WTC11 (cell line): ENCODE measurements at regions not wholly inside any gene's neighbourhood (a gene's known extent, or its start where the extent isn't known, plus 50 kb on each side); places are given as distances from the start of the nearest gene placed in this dataset.
"Not testable (repeated sequence)": the region's sequence is repeated elsewhere in the genome, so short reads cannot be mapped to it uniquely, and the experiment has no call there.

Experiments
- ATAC-seq: fragments of 200-7000 bp; cut with Tn5 transposase; 2 replicates; pipeline ENCODE4 v1.10.0; 2021; ENCODE audit warnings: mild to moderate bottlenecking, moderate library complexity
- CTCF ChIA-PET: fragments of 300-600 bp; sonication (Branson Sonifier 250); formaldehyde crosslinking; loops from one replicate; lab custom pipeline; 2021; ENCODE audit warnings: antibody characterized with exemption; lab: Charles Lee
- POLR2A ChIA-PET: fragments of 350-600 bp; sonication (Branson Sonifier 250); formaldehyde crosslinking; loops from one replicate; lab custom pipeline; 2021; ENCODE audit warnings: antibody characterized with exemption; lab: Charles Lee
- DNase-seq: peaks from one replicate; pipeline ENCODE4 v3.0.0; 2021; ENCODE audit warnings: low spot score
- H3K27ac Mint-ChIP-seq: 2 replicates; pipeline ENCODE4 v1.8.0; 2021; ENCODE audit warnings: mixed read lengths
- H3K27me3 Mint-ChIP-seq: 2 replicates; pipeline ENCODE4 v1.8.0; 2021; ENCODE audit warnings: low read depth, mild to moderate bottlenecking, moderate library complexity, mixed read lengths
- H3K36me3 Mint-ChIP-seq: 2 replicates; pipeline ENCODE4 v1.8.0; 2021; ENCODE audit warnings: mixed read lengths
- H3K4me1 Mint-ChIP-seq: 2 replicates; pipeline ENCODE4 v1.8.0; 2022; ENCODE audit warnings: mixed read lengths
- H3K4me3 Mint-ChIP-seq: 2 replicates; pipeline ENCODE4 v1.8.0; 2021; ENCODE audit warnings: mild to moderate bottlenecking, moderate library complexity, mixed read lengths
- H3K9me3 Mint-ChIP-seq: 2 replicates; pipeline ENCODE4 v1.8.0; 2021; ENCODE audit warnings: mixed read lengths
- ERG ChIP-seq: fragments of 250-450 bp; sonication (Bioruptor Pico); IDR thresholded peaks from 2 replicates; pipeline ENCODE4 v1.8.0; 2021; ENCODE audit warnings: mild to moderate bottlenecking
- FOXJ3 ChIP-seq: sonication (generic); formaldehyde crosslinking; IDR thresholded peaks from 2 replicates; pipeline ENCODE4 v1.9.0; 2021; ENCODE audit warnings: missing genetic modification reagents, mild to moderate bottlenecking, borderline replicate concordance
- FOXP1 ChIP-seq: sonication (generic); formaldehyde crosslinking; IDR thresholded peaks from 2 replicates; pipeline ENCODE4 v1.8.0; 2022; ENCODE audit warnings: missing genetic modification reagents, mild to moderate bottlenecking, moderate library complexity, borderline replicate concordance
- FOXP4 ChIP-seq: sonication (generic); formaldehyde crosslinking; IDR thresholded peaks from 2 replicates; pipeline ENCODE4 v1.8.0; 2022; ENCODE audit warnings: mild to moderate bottlenecking, missing genetic modification reagents
- GTF2I ChIP-seq: fragments of 250-450 bp; sonication (Bioruptor Pico); conservative IDR thresholded peaks from 2 replicates; pipeline ENCODE4 v1.4.0; 2021; ENCODE audit warnings: mild to moderate bottlenecking
- IRF1 ChIP-seq: sonication (generic); formaldehyde crosslinking; IDR thresholded peaks from 2 replicates; pipeline ENCODE4 v1.8.0; 2023; ENCODE audit warnings: missing genetic modification reagents
- MXD4 ChIP-seq: fragments of 250-450 bp; sonication (Bioruptor Pico); IDR thresholded peaks from 2 replicates; pipeline ENCODE4 v1.8.0; 2021; ENCODE audit warnings: mild to moderate bottlenecking, moderate library complexity, borderline replicate concordance
- NR3C1 ChIP-seq: sonication (generic); formaldehyde crosslinking; conservative IDR thresholded peaks from 2 replicates; pipeline ENCODE4 v1.8.1; 2023; ENCODE audit warnings: low read depth, mild to moderate bottlenecking, missing genetic modification reagents
- PRDM15 ChIP-seq: sonication (generic); formaldehyde crosslinking; IDR thresholded peaks from 2 replicates; pipeline ENCODE4 v1.8.0; 2022; ENCODE audit warnings: missing genetic modification reagents
- SP1 ChIP-seq: sonication (generic); formaldehyde crosslinking; conservative IDR thresholded peaks from 2 replicates; pipeline ENCODE4 v1.8.1; 2022; ENCODE audit warnings: missing genetic modification reagents
- TEAD4 ChIP-seq: sonication (generic); formaldehyde crosslinking; IDR thresholded peaks from 2 replicates; pipeline ENCODE4 v1.8.0; 2022; ENCODE audit warnings: mild to moderate bottlenecking, missing genetic modification reagents
- USF1 ChIP-seq: sonication (generic); formaldehyde crosslinking; IDR thresholded peaks from 2 replicates; pipeline ENCODE4 v1.8.0; 2022; ENCODE audit warnings: mild to moderate bottlenecking, missing genetic modification reagents
- ZNF121 ChIP-seq: sonication (generic); formaldehyde crosslinking; IDR thresholded peaks from 2 replicates; pipeline ENCODE4 v1.8.0; 2023; ENCODE audit warnings: missing genetic modification reagents
- ZNF423 ChIP-seq: fragments of 250-450 bp; sonication (Bioruptor Pico); IDR thresholded peaks from 2 replicates; pipeline ENCODE4 v2.1.2; 2022; ENCODE audit warnings: mild to moderate bottlenecking, moderate library complexity
- ZNF425 ChIP-seq: fragments of 250-450 bp; sonication (Bioruptor Pico); conservative IDR thresholded peaks from 2 replicates; pipeline ENCODE4 v1.9.0; 2021; ENCODE audit warnings: mild to moderate bottlenecking

- H3K4me3 Mint-ChIP-seq, result no peak overlapping the region
- ChIA-PET CTCF (no interaction called here), POLR2A (no interaction called here)
- no peaks in the 10 kb centered on the region for H3K27me3 Mint-ChIP-seq
- 0 out of 2 replicates have a peak, but pooled peaks cover 4% of the 10 kb centered on the region for H3K9me3 Mint-ChIP-seq
- no peak for DNase-seq
- no peaks in the 10 kb centered on the region for H3K36me3 Mint-ChIP-seq
- no peak for TF ChIP-seq ZNF121 (CRISPR knock-in tag)
- TF ChIP-seq IRF1 (CRISPR knock-in tag), result no peak
- no peak for TF ChIP-seq PRDM15 (CRISPR knock-in tag)
- TF ChIP-seq MXD4 (CRISPR knock-in tag), result no peak
- TF ChIP-seq TEAD4 (CRISPR knock-in tag), result no peak
- no peak for TF ChIP-seq ZNF425 (CRISPR knock-in tag)
- no peak for TF ChIP-seq GTF2I (CRISPR knock-in tag)
- no peak for TF ChIP-seq USF1 (CRISPR knock-in tag)
- no peak for TF ChIP-seq FOXP1 (CRISPR knock-in tag)
- no peak for TF ChIP-seq ZNF423 (CRISPR knock-in tag)
- TF ChIP-seq, all 79 proteins: peak for 0
- Mint-ChIP-seq H3K4me1 (peaks cover 6% of the 10 kb centered on the region), H3K27ac (no peak overlapping the region)
- ATAC-seq, result no peak
Measured at GRCh38 chr7:52344015-52344414, 691.4 kb upstream of the POM121L12 start.

- H3K27me3 Mint-ChIP-seq, result no peaks in the 10 kb centered on the region
- ATAC-seq, result no peak
- H3K9me3 Mint-ChIP-seq, result 0 out of 2 replicates have a peak, but pooled peaks cover 4% of the 10 kb centered on the region
- ChIA-PET CTCF (no interaction called here), POLR2A (interaction anchor here (0.6 kb wide), 1 partner anchor 331 kb away, joined by 3 read pairs; no protein-coding TSS in a partner anchor)
- TF ChIP-seq FOXP4 (CRISPR knock-in tag) (no peak), NR3C1 (CRISPR knock-in tag) (no peak), ERG (CRISPR knock-in tag) (no peak), SP1 (no peak), FOXJ3 (CRISPR knock-in tag) (no peak)
- H3K4me3 Mint-ChIP-seq, result no peak overlapping the region
- H3K27ac Mint-ChIP-seq, result no peak overlapping the region
- DNase-seq, result no peak
- no peaks in the 10 kb centered on the region for H3K36me3 Mint-ChIP-seq
- peaks cover 3% of the 10 kb centered on the region; the same call in 1 of the 2 replicates for H3K4me1 Mint-ChIP-seq
Measured at GRCh38 chr7:52340067-52340466, 695.4 kb upstream of the POM121L12 start.

- H3K27me3 Mint-ChIP-seq, ATAC-seq, H3K4me1 Mint-ChIP-seq, CTCF ChIA-PET, H3K27ac Mint-ChIP-seq, H3K4me3 Mint-ChIP-seq, POLR2A ChIA-PET: not testable (repeated sequence)
- Mint-ChIP-seq H3K9me3 (peaks cover 35% of the 10 kb centered on the region), H3K36me3 (peaks cover 22% of the 10 kb centered on the region)
- peak; percentile 23 for DNase-seq
Measured at GRCh38 chr7:52328328-52328727, 707.1 kb upstream of the POM121L12 start.
